ENCODE measurements at regions not wholly inside any gene's neighbourhood (a gene's known extent, or its start where the extent isn't known, plus 50 kb on each side); places are given as distances from the start of the nearest gene placed in this dataset.

- Histone ChIP-seq H3K9me3 (ENCODE audit: control insufficient read depth, insufficient read depth, low read length) (no peaks in the 10 kb centered on the region), H3K27ac (ENCODE audit: low read depth, low read length) (no peak overlapping the region), H3K27me3 (ENCODE audit: control insufficient read depth, insufficient read depth, low read length) (no peaks in the 10 kb centered on the region), H3K4me3 (ENCODE audit: low read depth, low read length) (no peak overlapping the region)
- POLR2A ChIA-PET = no interaction called here
- TF ChIP-seq CTCF (IDR thresholded peaks at IDR 0.05; ENCODE audit: low read depth, low read length) = no peak
- no peak for DNase-seq (ENCODE audit: low read depth, low spot score)
- CTCF ChIA-PET = no interaction called here
Observed at GRCh38 chr15:69782809-69783208, 314.9 kb downstream of the TLE3 start.

- Histone ChIP-seq H3K9me3 (ENCODE audit: control insufficient read depth, insufficient read depth, low read length) (no peaks in the 10 kb centered on the region), H3K27me3 (ENCODE audit: control insufficient read depth, insufficient read depth, low read length) (no peaks in the 10 kb centered on the region), H3K27ac (ENCODE audit: low read depth, low read length) (no peak overlapping the region), H3K4me3 (ENCODE audit: low read depth, low read length) (no peak overlapping the region)
- TF ChIP-seq CTCF (IDR thresholded peaks at IDR 0.05; ENCODE audit: low read depth, low read length) = no peak
- DNase-seq (ENCODE audit: low read depth, low spot score) = no peak
- ChIA-PET CTCF (no interaction called here), POLR2A (no interaction called here)
Observed at GRCh38 chr15:69783211-69783610, 314.5 kb downstream of the TLE3 start.

GRCh38 chr15:69784798-69785566, 312.7 kb downstream of the TLE3 start:
- POLR2A ChIA-PET = no interaction called here
- no peaks in the 10 kb centered on the region for H3K9me3 ChIP-seq (ENCODE audit: control insufficient read depth, insufficient read depth, low read length)
- H3K4me3 ChIP-seq (ENCODE audit: low read depth, low read length) = no peak overlapping the region
- DNase-seq (ENCODE audit: low read depth, low spot score) = no peak
- CTCF ChIA-PET = no interaction called here
- no peak for TF ChIP-seq CTCF (IDR thresholded peaks at IDR 0.05; ENCODE audit: low read depth, low read length)
- H3K27ac ChIP-seq (ENCODE audit: low read depth, low read length) = no peak overlapping the region
- no peaks in the 10 kb centered on the region for H3K27me3 ChIP-seq (ENCODE audit: control insufficient read depth, insufficient read depth, low read length)

- DNase-seq (ENCODE audit: low read depth, low spot score) = no peak
- ChIA-PET POLR2A (no interaction called here), CTCF (no interaction called here)
- no peak overlapping the region for H3K27ac ChIP-seq (ENCODE audit: low read depth, low read length)
- TF ChIP-seq CTCF (IDR thresholded peaks at IDR 0.05; ENCODE audit: low read depth, low read length) = no peak
- H3K4me3 ChIP-seq (ENCODE audit: low read depth, low read length) = no peak overlapping the region
- H3K9me3 ChIP-seq (ENCODE audit: control insufficient read depth, insufficient read depth, low read length) = no peaks in the 10 kb centered on the region
- peaks cover 5% of the 10 kb centered on the region for H3K27me3 ChIP-seq (ENCODE audit: control insufficient read depth, insufficient read depth, low read length)
Observed at GRCh38 chr15:69786136-69786701, 311.5 kb downstream of the TLE3 start.

- Histone ChIP-seq H3K27me3 (ENCODE audit: control insufficient read depth, insufficient read depth, low read length) (peaks cover 5% of the 10 kb centered on the region), H3K27ac (ENCODE audit: low read depth, low read length) (no peak overlapping the region), H3K9me3 (ENCODE audit: control insufficient read depth, insufficient read depth, low read length) (no peaks in the 10 kb centered on the region; the same call in 1 of the 2 replicates), H3K4me3 (ENCODE audit: low read depth, low read length) (no peak overlapping the region)
- TF ChIP-seq CTCF (IDR thresholded peaks at IDR 0.05; ENCODE audit: low read depth, low read length) = no peak
- POLR2A ChIA-PET = no interaction called here
- CTCF ChIA-PET = no interaction called here
- DNase-seq (ENCODE audit: low read depth, low spot score) = no peak
Observed at GRCh38 chr15:69787791-69788190, 309.9 kb downstream of the TLE3 start.

All from AG04450 (cell line).